ENCODE measurements at regions not wholly inside any gene's neighbourhood (a gene's known extent, or its start where the extent isn't known, plus 50 kb on each side); places are given as distances from the start of the nearest gene placed in this dataset.
"Not testable (repeated sequence)": the region's sequence is repeated elsewhere in the genome, so short reads cannot be mapped to it uniquely, and the experiment has no call there.

DNA sequence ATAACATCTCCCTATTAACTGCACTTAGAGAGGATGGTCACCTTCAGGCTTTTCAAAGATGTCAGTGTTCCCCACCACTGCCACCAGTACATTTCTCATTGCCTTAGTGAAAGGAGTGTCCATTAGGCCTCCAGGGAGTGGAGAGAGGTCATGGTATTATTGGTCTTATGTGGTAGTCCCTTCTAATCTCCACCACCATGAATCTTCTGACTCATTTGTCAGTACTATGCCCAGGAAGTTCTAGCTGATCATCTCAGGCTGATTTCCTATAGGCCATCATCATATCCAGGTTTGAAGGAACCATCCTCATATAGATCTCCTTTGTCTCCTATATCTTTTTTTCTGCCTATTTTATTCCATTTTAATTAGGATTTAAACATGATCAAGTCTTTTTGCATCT is 221.5 kb downstream of the CYB561 start:
- no peak overlapping the region for H3K4ac ChIP-seq (ENCODE audit: low read length)
- no peak overlapping the region for H3K9ac ChIP-seq (ENCODE audit: low read depth, low read length, poor library complexity)
- H2AFZ ChIP-seq (ENCODE audit: low read length) = no peak overlapping the region
- H4K91ac ChIP-seq (ENCODE audit: low read depth, low read length, poor library complexity) = no peak overlapping the region
- no peaks in the 10 kb centered on the region for H3K4me1 ChIP-seq (ENCODE audit: control insufficient read depth in 2 of 2, insufficient read depth in 1 of 2, low read depth in 1 of 2, low read length in 2 of 2)
- H2AK5ac ChIP-seq (ENCODE audit: low read depth, low read length) = no peak overlapping the region
- no peak overlapping the region for H3K18ac ChIP-seq (ENCODE audit: low read length)
- peaks cover 0 to 7% of the 10 kb centered on the region in 2 donors for H3K9me3 ChIP-seq (replicated peaks in 1 of 2; ENCODE audit: control insufficient read depth in 2 of 2, insufficient read depth in 1 of 2, low read depth in 1 of 2, low read length in 2 of 2)
- H2BK15ac ChIP-seq (ENCODE audit: low read length) = no peak overlapping the region
- no peak overlapping the region for H2BK5ac ChIP-seq (ENCODE audit: low read length)
- no peak for DNase-seq (ENCODE audit: low spot score)
- no peak overlapping the region for H3K14ac ChIP-seq (ENCODE audit: low read length)
- no peak overlapping the region for H3K27ac ChIP-seq (replicated peaks; ENCODE audit: low read length)
- peaks cover 0 to 31% of the 10 kb centered on the region in 2 donors for H3K36me3 ChIP-seq (replicated peaks in 1 of 2; ENCODE audit: control insufficient read depth in 2 of 2, insufficient read depth in 2 of 2, low read length in 2 of 2)
- no peak overlapping the region for H3K4me2 ChIP-seq (ENCODE audit: insufficient read depth, low read length, poor library complexity, severe bottlenecking)
- no peak overlapping the region for H4K8ac ChIP-seq (ENCODE audit: low read depth, low read length)
- H2BK120ac ChIP-seq (ENCODE audit: low read depth, low read length) = no peak overlapping the region
- H3K4me3 ChIP-seq (ENCODE audit: low read length in 2 of 2) = no peak overlapping the region
- no peak overlapping the region for H3K23ac ChIP-seq (ENCODE audit: low read depth, low read length, poor library complexity)
- no peaks in the 10 kb centered on the region for H3K27me3 ChIP-seq (ENCODE audit: control insufficient read depth in 3 of 3, insufficient read depth in 3 of 3, low read depth in 1 of 3, low read length in 3 of 3)
- H3K79me1 ChIP-seq (ENCODE audit: low read depth, low read length) = no peaks in the 10 kb centered on the region
- H2BK12ac ChIP-seq (ENCODE audit: low read length) = no peak overlapping the region

DNA sequence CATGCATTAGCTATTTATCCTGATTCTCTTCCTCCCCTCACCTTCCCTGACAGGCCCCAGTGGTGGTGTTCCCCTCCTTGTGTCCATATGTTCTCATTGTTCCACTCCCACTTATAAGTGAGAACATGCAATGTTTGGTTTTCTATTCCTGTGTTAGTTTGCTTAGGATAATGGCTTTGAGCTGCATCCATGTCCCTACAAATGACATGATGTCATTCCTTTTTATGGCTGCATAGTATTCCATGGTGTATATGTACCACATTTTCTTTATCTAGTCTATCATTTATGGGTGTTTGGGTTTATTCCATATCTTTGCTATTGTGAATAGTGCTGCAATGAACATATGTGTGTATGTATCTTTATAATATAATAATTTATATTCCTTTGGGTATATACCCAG is 219.4 kb downstream of the CYB561 start:
- not testable (repeated sequence) for H3K4ac ChIP-seq (ENCODE audit: low read length); H2BK120ac ChIP-seq (ENCODE audit: low read depth, low read length); H2BK5ac ChIP-seq (ENCODE audit: low read length); H3K9ac ChIP-seq (ENCODE audit: low read depth, low read length, poor library complexity); DNase-seq (ENCODE audit: low spot score); H3K79me1 ChIP-seq (ENCODE audit: low read depth, low read length); H2BK12ac ChIP-seq (ENCODE audit: low read length); H4K91ac ChIP-seq (ENCODE audit: low read depth, low read length, poor library complexity); H2BK15ac ChIP-seq (ENCODE audit: low read length); H3K27me3 ChIP-seq (ENCODE audit: control insufficient read depth in 3 of 3, insufficient read depth in 3 of 3, low read depth in 1 of 3, low read length in 3 of 3); H3K14ac ChIP-seq (ENCODE audit: low read length); H3K27ac ChIP-seq (replicated peaks; ENCODE audit: low read length); H3K4me2 ChIP-seq (ENCODE audit: insufficient read depth, low read length, poor library complexity, severe bottlenecking); H3K4me1 ChIP-seq (ENCODE audit: control insufficient read depth in 2 of 2, insufficient read depth in 1 of 2, low read depth in 1 of 2, low read length in 2 of 2); H2AFZ ChIP-seq (ENCODE audit: low read length); H3K23ac ChIP-seq (ENCODE audit: low read depth, low read length, poor library complexity); H3K4me3 ChIP-seq (ENCODE audit: low read length in 2 of 2); H3K18ac ChIP-seq (ENCODE audit: low read length); H2AK5ac ChIP-seq (ENCODE audit: low read depth, low read length); H4K8ac ChIP-seq (ENCODE audit: low read depth, low read length)
- Histone ChIP-seq H3K9me3 (replicated peaks in 1 of 2; ENCODE audit: control insufficient read depth in 2 of 2, insufficient read depth in 1 of 2, low read depth in 1 of 2, low read length in 2 of 2) (peaks cover 0 to 21% of the 10 kb centered on the region in 2 donors), H3K36me3 (replicated peaks in 1 of 2; ENCODE audit: control insufficient read depth in 2 of 2, insufficient read depth in 2 of 2, low read length in 2 of 2) (peaks cover 0 to 28% of the 10 kb centered on the region in 2 donors)

DNA sequence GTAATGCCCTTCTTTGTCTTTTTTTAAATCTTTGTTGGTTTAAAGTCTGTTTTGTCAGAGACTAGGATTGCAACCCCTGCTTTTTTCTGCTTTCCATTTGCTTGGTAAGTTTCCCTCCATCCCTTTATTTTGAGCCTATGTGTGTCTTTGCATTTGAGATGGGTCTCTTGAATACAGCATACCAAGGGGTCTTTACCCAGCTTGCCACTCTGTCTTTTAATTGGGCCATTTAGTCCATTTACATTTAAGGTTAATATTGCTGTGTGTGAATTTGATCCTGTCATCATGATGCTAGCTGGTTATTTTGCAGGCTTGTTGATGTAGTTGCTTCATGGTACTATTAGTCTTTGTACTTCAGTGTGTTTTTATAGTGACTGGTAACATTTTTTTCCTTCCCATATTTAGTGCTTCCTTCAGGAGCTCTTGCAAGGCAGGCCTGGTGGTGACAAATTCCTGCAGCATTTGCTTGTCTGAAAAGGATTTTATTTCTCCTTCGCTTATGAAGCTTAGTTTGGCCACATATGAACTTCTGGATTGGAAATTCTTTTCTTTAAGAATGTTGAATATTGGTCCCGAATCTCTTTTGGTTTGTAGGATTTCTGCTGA is 215.0 kb downstream of the CYB561 start:
- Histone ChIP-seq H3K36me3 (replicated peaks in 1 of 2; ENCODE audit: control insufficient read depth in 2 of 2, insufficient read depth in 2 of 2, low read length in 2 of 2) (peaks cover 0 to 25% of the 10 kb centered on the region in 2 donors), H3K9me3 (replicated peaks in 1 of 2; ENCODE audit: control insufficient read depth in 2 of 2, insufficient read depth in 1 of 2, low read depth in 1 of 2, low read length in 2 of 2) (peaks cover 1 to 29% of the 10 kb centered on the region in 2 donors)
- H2AK5ac ChIP-seq (ENCODE audit: low read depth, low read length); H3K79me1 ChIP-seq (ENCODE audit: low read depth, low read length); H2AFZ ChIP-seq (ENCODE audit: low read length); H3K4me3 ChIP-seq (ENCODE audit: low read length in 2 of 2); H4K91ac ChIP-seq (ENCODE audit: low read depth, low read length, poor library complexity); H3K14ac ChIP-seq (ENCODE audit: low read length); H3K4ac ChIP-seq (ENCODE audit: low read length); H3K4me1 ChIP-seq (ENCODE audit: control insufficient read depth in 2 of 2, insufficient read depth in 1 of 2, low read depth in 1 of 2, low read length in 2 of 2); H2BK120ac ChIP-seq (ENCODE audit: low read depth, low read length); H2BK5ac ChIP-seq (ENCODE audit: low read length); DNase-seq (ENCODE audit: low spot score); H3K9ac ChIP-seq (ENCODE audit: low read depth, low read length, poor library complexity); H2BK15ac ChIP-seq (ENCODE audit: low read length); H3K23ac ChIP-seq (ENCODE audit: low read depth, low read length, poor library complexity); H3K18ac ChIP-seq (ENCODE audit: low read length); H3K27ac ChIP-seq (replicated peaks; ENCODE audit: low read length); H2BK12ac ChIP-seq (ENCODE audit: low read length); H4K8ac ChIP-seq (ENCODE audit: low read depth, low read length); H3K4me2 ChIP-seq (ENCODE audit: insufficient read depth, low read length, poor library complexity, severe bottlenecking); H3K27me3 ChIP-seq (ENCODE audit: control insufficient read depth in 3 of 3, insufficient read depth in 3 of 3, low read depth in 1 of 3, low read length in 3 of 3): not testable (repeated sequence)
- no CpG with 5 or more reads among the region's 2 CpGs for WGBS, 2 donors (ENCODE audit: extremely low coverage in 2 of 2, insufficient read length in 2 of 2, insufficient replicate concordance in 1 of 2)

DNA sequence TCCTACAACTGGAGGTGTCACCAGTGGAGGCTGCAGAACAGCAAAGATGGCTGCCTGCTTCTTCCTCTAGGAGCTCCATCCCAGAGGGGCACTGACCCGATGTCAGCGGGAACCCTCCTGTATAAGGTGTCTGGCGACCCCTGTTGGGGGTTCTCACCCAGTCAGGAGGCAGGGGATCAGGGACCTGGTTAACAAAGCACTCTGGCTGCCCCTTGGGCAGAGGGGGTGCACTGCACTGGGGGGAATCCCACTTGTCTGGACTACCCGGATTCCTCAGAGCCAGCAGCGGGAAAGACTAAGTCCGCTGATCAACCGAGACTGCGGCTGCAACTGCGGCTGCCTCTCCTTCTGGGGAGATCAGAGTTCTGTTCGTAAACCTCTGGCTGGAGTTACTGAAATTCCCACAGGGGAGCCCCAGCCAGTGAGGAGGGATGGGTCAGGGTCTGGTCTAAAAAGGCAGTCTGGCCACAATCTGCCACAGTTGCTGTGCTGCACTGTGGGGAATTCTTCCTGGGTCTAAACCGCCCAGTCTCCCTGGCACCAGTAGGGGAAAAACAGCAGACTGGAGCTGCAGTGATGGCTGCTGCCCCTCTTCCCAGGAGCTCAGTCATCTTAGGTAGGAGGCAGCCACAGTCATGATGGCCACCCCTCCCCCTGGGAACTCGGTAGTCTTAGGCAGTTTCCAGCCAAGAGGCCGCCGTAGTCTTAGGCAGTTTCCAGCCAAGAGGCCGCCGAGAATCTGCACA is 213.4 kb downstream of the CYB561 start:
- no peak overlapping the region for H3K18ac ChIP-seq (ENCODE audit: low read length)
- H2AFZ ChIP-seq (ENCODE audit: low read length) = no peak overlapping the region
- no peaks in the 10 kb centered on the region for H3K79me1 ChIP-seq (ENCODE audit: low read depth, low read length)
- H3K27me3 ChIP-seq (ENCODE audit: control insufficient read depth in 3 of 3, insufficient read depth in 3 of 3, low read depth in 1 of 3, low read length in 3 of 3) = no peaks in the 10 kb centered on the region
- H2AK5ac ChIP-seq (ENCODE audit: low read depth, low read length) = no peak overlapping the region
- no peak overlapping the region for H3K9ac ChIP-seq (ENCODE audit: low read depth, low read length, poor library complexity)
- no peak overlapping the region for H2BK120ac ChIP-seq (ENCODE audit: low read depth, low read length)
- H4K91ac ChIP-seq (ENCODE audit: low read depth, low read length, poor library complexity) = no peak overlapping the region
- no peak overlapping the region for H3K4me2 ChIP-seq (ENCODE audit: insufficient read depth, low read length, poor library complexity, severe bottlenecking)
- DNase-seq (ENCODE audit: low spot score) = no peak
- H3K23ac ChIP-seq (ENCODE audit: low read depth, low read length, poor library complexity) = no peak overlapping the region
- no peak overlapping the region for H4K8ac ChIP-seq (ENCODE audit: low read depth, low read length)
- no peak overlapping the region for H3K14ac ChIP-seq (ENCODE audit: low read length)
- no CpG with 5 or more reads among the region's 16 CpGs for WGBS, 2 donors (ENCODE audit: extremely low coverage in 2 of 2, insufficient read length in 2 of 2, insufficient replicate concordance in 1 of 2)
- no peak overlapping the region for H3K4me3 ChIP-seq (ENCODE audit: low read length in 2 of 2)
- H2BK12ac ChIP-seq (ENCODE audit: low read length) = no peak overlapping the region
- H3K4me1 ChIP-seq (ENCODE audit: control insufficient read depth in 2 of 2, insufficient read depth in 1 of 2, low read depth in 1 of 2, low read length in 2 of 2) = no peaks in the 10 kb centered on the region
- no peak overlapping the region for H3K4ac ChIP-seq (ENCODE audit: low read length)
- no peak overlapping the region for H2BK15ac ChIP-seq (ENCODE audit: low read length)
- no peak overlapping the region for H3K27ac ChIP-seq (replicated peaks; ENCODE audit: low read length)
- peaks cover 1 to 23% of the 10 kb centered on the region in 2 donors for H3K9me3 ChIP-seq (replicated peaks in 1 of 2; ENCODE audit: control insufficient read depth in 2 of 2, insufficient read depth in 1 of 2, low read depth in 1 of 2, low read length in 2 of 2)
- H3K36me3 ChIP-seq (replicated peaks in 1 of 2; ENCODE audit: control insufficient read depth in 2 of 2, insufficient read depth in 2 of 2, low read length in 2 of 2) = peaks cover 0 to 29% of the 10 kb centered on the region in 2 donors
- no peak overlapping the region for H2BK5ac ChIP-seq (ENCODE audit: low read length)

Data from neuronal stem cell (in vitro differentiated cells).